GM06990 (cell line): ENCODE measurements at regions not wholly inside any gene's neighbourhood (a gene's known extent, or its start where the extent isn't known, plus 50 kb on each side); places are given as distances from the start of the nearest gene placed in this dataset.

Experiments used
- DNase-seq: peaks from one replicate; pipeline ENCODE4 v3.0.0-alpha.2; 2011; ENCODE audit not compliant: insufficient read length; ENCODE audit errors: extremely low read depth
- H3K27me3 ChIP-seq: replicated peaks from 2 replicates; pipeline ENCODE4 v1.6.0; 2011; ENCODE audit warnings: low read length; ENCODE audit not compliant: control insufficient read depth, insufficient read depth
- H3K36me3 ChIP-seq: 2 replicates; pipeline ENCODE4 v1.5.1; 2011; ENCODE audit warnings: low read length; ENCODE audit not compliant: control insufficient read depth, insufficient read depth
- H3K4me3 ChIP-seq: replicated peaks from 2 replicates; pipeline ENCODE4 v1.5.1; 2011; ENCODE audit warnings: low read depth, mild to moderate bottlenecking, control low read depth, low read length
- TF ChIP-seq, protein P1 (sequence below): IDR thresholded peaks from 2 replicates; pipeline ENCODE4 v1.5.1; 2011; ENCODE audit warnings: low read length, control low read depth, mild to moderate bottlenecking, inconsistent platforms; ENCODE audit not compliant: insufficient read depth, poor library complexity, severe bottlenecking

DNA sequence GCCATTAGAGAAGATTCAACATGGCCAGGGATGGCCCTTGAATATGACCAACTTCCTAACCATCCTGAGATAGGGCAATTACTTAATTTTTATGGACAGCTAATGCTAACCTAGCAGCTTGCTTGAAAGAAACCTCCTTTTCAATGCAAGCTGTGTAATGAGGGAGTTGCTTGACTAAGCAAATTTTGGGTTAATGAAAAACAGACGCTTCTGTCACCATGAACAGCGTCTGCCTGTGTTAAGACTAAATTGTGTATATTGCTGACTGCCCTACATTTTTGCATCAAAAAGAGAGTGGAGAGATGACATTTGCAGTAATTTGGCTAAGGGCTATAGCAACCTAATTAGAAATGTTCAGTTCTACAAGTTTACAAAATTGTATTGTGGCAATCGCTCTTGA is 319.2 kb upstream of the LRATD1 start:
- no peak for DNase-seq
- TF ChIP-seq, protein P1, sequence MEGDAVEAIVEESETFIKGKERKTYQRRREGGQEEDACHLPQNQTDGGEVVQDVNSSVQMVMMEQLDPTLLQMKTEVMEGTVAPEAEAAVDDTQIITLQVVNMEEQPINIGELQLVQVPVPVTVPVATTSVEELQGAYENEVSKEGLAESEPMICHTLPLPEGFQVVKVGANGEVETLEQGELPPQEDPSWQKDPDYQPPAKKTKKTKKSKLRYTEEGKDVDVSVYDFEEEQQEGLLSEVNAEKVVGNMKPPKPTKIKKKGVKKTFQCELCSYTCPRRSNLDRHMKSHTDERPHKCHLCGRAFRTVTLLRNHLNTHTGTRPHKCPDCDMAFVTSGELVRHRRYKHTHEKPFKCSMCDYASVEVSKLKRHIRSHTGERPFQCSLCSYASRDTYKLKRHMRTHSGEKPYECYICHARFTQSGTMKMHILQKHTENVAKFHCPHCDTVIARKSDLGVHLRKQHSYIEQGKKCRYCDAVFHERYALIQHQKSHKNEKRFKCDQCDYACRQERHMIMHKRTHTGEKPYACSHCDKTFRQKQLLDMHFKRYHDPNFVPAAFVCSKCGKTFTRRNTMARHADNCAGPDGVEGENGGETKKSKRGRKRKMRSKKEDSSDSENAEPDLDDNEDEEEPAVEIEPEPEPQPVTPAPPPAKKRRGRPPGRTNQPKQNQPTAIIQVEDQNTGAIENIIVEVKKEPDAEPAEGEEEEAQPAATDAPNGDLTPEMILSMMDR = no peak
- Histone ChIP-seq H3K36me3 (no peaks in the 10 kb centered on the region), H3K4me3 (no peak overlapping the region), H3K27me3 (no peaks in the 10 kb centered on the region)

DNA sequence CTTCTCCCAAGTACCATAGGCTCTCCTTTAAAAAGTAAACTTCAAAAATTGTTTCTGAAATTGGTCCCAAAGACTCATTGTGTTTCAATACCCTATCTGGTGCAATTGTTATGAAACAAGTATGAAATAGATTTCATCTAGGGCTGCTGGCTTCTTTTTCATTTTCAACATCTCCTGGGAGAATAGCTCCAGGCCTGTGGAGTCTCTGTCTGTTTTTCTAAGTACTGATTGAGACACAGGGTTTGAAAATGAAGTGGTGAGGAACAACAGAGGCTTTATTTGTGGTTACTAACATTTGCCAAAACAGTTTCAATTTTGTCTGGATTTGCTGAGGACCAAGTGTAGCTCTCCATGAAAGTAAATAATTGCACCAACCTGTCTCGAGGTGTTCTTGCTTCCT is 315.9 kb upstream of the LRATD1 start:
- DNase-seq = no peak
- H3K4me3 ChIP-seq = no peak overlapping the region
- no peaks in the 10 kb centered on the region for H3K36me3 ChIP-seq
- no peaks in the 10 kb centered on the region for H3K27me3 ChIP-seq
- TF ChIP-seq, protein P1 = no peak

DNA sequence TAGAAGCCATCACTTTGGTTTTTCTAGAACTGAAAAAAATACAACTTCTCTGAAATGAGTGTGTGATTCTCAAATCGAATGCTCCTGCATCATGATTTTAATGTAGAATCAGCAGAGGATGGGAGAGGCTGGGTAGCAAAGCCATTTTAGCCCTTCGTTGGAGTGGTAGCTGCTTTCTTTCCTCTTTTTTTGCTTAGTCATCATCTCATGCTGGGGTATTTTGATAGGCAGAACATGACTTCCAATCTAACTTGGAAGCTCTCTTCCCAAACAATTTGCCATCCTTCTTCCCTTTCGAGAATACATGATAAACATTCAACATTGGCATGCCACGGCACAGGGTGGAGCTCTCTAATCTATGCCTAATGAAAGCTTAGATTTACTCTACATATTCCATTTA is 311.2 kb upstream of the LRATD1 start:
- H3K4me3 ChIP-seq = no peak overlapping the region
- TF ChIP-seq, protein P1 = no peak
- no peak for DNase-seq
- no peaks in the 10 kb centered on the region for H3K36me3 ChIP-seq
- no peaks in the 10 kb centered on the region for H3K27me3 ChIP-seq

DNA sequence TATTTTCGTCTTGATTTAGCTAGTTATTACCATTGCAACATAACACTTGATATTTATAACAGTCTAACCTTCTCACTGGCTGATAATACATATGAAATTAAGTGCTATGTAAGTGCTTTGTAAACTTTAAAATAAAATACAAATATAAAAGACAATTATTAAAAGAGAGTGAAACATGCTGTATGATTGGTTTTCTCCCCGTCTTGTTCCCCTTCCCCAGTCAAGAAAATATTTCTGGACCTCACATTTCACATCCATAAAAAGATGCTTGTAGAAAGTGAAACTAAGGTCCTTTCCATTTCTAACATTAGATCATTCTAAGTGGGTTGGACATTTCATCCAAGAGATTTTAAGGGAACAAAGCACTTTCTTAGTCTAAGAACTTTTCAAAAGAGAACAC is 310.2 kb upstream of the LRATD1 start:
- H3K4me3 ChIP-seq = no peak overlapping the region
- H3K27me3 ChIP-seq = no peaks in the 10 kb centered on the region
- TF ChIP-seq, protein P1 = no peak
- no peaks in the 10 kb centered on the region for H3K36me3 ChIP-seq
- no peak for DNase-seq

DNA sequence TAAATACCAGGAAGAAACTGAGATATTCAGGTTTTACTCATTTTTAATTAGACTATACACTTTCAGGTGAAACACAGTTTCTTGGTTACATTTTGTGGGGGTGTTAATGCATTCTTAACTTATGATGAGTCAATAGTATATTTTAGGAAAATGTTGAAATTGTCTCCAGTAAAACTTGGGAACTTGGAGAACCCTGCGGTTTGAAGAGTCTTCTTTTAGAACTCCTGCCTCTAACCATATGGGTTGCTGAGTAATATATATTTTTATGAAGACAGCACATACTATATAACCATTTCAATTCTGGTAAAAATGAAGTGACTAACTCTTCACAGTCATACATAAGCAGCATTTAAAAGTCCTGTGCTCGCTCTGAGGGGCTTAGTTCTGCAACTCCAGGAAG is 308.2 kb upstream of the LRATD1 start:
- no peaks in the 10 kb centered on the region for H3K27me3 ChIP-seq
- no peaks in the 10 kb centered on the region for H3K36me3 ChIP-seq
- DNase-seq = no peak
- TF ChIP-seq, protein P1 = no peak
- H3K4me3 ChIP-seq = no peak overlapping the region

DNA sequence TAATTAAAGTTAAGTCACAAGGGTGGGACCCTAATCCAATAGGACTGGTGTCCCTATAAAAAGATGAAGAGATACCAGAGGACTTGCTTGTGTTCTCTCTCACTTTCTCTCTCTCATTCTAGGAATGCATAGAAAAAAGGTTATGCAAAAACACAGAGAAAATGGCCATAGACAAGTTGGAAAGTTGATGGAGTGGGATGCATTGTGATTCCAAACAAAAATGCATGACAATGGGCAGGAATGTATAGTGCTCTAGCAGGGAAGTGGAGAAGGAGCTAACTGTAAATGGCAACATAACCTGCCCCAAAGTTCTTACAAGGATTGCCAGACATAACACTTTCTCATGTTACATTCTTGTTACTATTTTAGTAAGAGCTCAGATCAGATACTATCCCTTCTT is 301.6 kb upstream of the LRATD1 start:
- no peaks in the 10 kb centered on the region for H3K36me3 ChIP-seq
- no peaks in the 10 kb centered on the region for H3K27me3 ChIP-seq
- H3K4me3 ChIP-seq = no peak overlapping the region
- DNase-seq = no peak
- TF ChIP-seq, protein P1 = no peak
